ENCODE measurements at regions not wholly inside any gene's neighbourhood (a gene's known extent, or its start where the extent isn't known, plus 50 kb on each side); places are given as distances from the start of the nearest gene placed in this dataset.

- DNase-seq: no peak
These were observed 140.4 kb upstream of the NPVF start for GRCh38 chr7:25368599-25369201.

GRCh38 chr7:25369786-25370185, 141.5 kb upstream of the NPVF start:
- DNase-seq: no peak

- DNase-seq: no peak
These were observed 143.7 kb upstream of the NPVF start for GRCh38 chr7:25371972-25372371.

DNA sequence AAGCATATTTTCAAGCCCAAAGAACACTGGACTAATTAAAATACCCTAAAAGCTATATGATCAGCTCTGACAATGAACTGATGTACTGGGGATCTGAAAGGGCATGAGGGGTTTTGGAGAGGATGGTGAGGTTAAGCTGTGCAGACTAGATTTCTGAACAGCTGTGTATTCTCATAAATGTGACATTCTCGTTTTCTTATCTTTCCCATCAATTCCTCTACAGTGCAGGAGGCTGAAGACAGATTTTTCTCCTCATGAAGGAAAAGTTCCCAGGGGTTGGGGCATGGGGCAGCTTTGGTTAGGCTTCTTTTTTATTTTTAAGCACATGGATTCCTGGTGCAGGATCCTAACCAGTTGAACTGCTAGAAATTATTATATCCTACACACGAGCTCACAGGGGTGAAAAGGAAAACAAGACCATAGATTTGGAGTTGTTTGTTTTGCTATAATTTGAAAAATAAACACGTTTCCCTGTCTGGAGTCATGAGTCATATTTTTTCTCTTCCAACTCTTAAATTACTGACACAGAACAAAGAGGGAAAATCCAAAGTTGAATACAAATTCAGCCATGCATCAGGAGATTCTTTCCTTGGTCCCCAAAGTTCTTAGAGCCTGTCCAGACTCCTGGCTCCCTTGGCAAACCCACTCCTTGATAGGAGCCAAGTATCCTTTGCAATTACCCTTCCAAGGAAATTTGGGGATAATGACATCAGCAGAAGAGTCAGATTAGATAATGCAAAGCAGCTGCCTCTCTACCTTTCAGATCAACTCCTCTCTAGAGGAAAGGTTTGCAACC, 147.7 kb upstream of the NPVF start:
- DNase-seq: no peak

DNA sequence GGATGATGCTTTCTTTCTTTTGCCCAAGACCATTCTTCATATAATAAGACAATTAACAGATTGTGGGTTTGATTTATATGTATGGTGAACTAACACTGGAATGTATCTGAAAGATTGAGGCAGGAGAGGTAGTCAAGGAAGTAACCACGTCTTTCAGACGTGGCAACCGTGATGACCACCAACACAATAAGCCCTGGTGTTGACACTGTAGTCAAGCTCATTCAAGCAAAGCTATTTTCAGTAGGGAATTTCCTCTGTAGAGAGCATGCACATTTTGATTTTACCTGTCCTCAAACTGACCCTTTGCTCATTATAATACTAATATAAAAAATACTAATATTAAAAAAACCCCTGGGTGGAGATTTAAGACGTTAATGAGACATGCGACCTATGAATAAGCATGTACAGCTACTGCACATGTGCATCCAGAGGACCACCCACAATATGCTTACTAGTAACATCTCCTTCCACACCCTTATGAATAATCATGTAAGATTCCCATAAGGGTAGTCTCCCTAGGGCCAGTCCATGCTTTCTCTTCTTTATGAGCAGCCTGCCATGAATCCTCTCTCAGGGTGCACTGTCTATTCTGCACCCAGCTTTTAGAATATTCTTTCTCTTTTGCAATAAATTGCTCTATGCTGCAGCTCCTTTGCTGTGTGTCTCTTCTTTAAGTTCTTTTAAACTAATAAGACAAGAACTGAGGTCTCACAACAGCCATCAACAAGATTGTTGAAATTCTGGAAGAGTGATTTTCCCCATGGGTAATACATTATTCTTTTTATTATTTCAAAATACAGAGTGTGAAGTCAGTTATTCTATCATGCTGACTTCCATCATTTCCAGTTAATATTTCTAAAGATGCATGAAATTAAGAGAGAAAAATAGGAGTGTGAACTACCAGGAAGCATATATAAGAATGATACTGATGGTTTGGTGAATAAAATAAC, 151.3 kb upstream of the NPVF start:
- no peak for DNase-seq

GRCh38 chr7:25381818-25382589, 153.7 kb upstream of the NPVF start:
- no peak for DNase-seq

DNA sequence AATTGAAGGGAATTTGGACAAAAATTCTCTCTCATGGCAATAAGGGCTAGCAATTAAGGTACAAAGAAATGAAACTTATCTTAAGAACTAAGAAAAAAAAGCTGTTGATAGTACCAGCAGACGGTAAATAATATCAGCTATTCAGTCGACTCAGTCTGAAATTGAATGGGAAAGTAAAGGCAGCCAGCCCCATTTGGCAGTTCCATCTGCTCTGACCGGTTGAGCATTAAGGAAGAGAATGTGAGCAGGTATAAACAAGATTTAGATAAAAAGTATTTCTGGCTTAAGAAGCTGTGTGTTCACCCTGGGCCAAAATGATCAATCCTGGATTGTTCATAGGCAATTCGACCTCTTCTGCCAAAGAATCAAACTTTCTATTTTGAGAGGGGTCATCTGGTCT, 154.6 kb upstream of the NPVF start:
- no peak for DNase-seq

GRCh38 chr7:25383402-25383801, 155.1 kb upstream of the NPVF start:
- no peak for DNase-seq

DNA sequence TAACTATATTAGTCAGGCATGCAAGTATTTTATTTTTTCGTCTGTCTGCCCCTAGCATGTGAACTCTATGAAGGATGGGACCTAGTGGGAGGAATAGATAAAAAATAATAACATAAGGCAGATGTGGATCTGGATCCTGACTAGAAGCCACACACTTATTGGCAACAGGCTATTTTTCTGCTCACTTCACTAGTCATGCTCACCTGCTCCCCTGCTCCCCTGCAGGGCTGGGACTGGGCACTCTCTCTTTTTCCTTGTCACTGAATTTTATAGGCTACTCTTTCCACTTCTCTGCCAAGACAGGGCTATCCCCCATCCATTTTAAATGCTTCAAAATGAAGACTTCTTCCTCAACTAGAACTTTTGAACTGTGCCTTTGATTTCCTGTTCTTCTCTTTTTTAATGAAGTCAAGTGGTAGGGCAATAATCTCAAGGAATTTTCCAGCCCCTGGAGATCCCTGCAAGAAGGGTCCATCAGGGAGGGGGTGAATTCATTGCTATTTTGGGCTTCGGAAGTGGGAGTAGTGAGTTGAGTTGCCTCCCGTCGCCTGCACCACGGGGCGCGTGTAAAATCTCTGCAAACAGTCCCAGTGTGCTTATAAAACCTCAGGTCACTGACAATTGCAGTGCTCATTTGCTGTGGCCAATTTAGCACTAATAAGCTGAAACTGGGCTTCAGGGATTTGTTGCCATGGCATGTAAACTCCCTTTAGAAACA, 156.7 kb upstream of the NPVF start:
- DNase-seq: no peak

GRCh38 chr7:25385506-25386136, 157.3 kb upstream of the NPVF start:
- no peak for DNase-seq

GRCh38 chr7:25386311-25386744, 158.0 kb upstream of the NPVF start:
- DNase-seq: no peak

DNA sequence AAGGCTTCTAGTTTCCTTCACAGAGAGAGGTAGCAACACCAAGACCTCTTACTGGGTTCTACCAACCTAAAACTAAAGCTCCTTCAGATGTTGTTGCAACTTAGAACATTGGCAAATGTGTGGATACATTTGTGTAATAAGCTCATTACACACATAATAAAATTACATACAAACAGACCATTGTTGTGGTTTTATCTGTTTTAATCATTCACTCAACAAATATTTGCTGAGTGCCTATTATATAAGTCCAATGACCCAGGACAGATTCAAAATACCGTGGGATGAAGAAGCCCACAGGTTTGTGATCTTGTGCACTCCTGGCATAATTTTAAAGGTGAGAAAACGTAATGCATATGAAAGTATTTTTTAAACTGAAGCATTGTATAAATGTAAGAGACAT, 160.4 kb upstream of the NPVF start:
- no peak for DNase-seq

DNA sequence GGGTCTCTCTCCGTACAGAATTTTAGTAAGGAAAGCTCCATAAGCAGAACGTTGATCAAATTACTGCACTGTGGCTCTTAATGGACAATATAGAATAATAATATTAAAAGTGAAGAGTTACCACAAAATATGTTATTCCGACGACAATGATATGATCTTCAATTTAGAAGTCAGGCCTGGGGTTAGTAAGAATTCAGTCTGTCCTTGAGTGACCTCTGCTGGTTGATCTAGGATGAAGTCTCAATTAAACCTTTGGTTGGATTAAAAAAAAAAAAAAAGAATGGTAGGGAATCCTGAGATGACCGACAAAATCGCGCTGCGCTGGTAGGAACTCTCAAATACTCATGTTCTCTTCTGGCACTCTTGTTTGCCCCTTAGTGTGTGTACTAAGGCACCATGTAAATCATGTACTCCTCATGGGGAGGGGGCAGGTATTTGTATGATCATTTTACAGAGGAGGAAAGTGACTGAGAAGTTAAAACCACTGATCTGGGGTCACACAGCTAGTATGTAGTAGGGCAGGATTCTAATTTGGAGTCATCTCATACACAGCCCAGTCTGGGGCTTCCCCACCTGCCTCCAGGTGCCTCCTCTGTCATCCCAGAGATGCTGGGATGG, 161.3 kb upstream of the NPVF start:
- no peak for DNase-seq

DNA sequence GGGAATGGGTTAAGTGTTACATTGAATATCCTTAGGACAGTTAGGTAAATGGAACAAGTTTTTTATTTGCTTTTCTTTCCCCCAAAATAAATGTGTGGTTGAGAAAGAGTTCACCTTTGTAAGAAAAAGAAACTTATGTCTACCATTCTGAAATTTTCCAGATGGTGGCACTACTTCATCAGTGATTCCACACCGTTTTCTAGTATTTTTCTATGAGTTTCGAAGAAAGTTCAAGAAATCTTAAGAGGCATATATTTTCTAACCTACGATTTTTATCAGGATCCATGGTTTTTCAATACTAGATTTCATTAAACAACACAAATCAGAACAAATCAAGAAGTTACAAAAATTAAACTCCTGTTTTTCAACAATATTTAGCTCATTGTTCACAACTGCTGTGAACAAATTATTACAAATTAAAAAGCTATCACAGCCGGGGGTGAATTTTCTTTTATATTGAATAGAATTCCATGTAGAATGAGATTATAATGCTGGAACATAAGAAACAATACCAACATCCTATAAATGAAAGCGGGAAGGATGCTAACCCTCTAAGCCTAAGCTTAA, 163.1 kb upstream of the NPVF start:
- DNase-seq: no peak

GRCh38 chr7:25391961-25392587, 163.8 kb upstream of the NPVF start:
- DNase-seq: no peak

GRCh38 chr7:25392588-25393338, 164.5 kb upstream of the NPVF start:
- no peak for DNase-seq

GRCh38 chr7:25395976-25396375, 167.7 kb upstream of the NPVF start:
- DNase-seq: no peak

DNA sequence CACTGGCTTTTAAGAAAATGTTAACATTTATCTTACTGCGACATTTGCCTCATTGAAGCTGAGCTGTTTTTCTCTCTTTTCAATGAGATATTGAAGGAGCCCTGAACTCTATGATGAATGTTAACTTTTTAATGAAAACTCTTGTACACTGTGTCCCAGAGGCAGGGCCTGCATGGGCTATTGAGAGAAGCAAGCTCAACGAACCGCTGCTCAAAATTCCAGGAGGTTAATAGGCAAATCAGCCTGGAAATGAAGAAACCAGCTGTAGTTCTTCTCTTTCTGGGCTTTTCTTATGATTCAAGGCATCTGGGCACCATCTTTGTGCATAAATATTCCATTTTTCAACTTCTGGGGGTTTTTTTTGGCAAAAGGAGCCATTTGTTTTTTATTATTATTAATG, 168.4 kb upstream of the NPVF start:
- DNase-seq: no peak

DNA sequence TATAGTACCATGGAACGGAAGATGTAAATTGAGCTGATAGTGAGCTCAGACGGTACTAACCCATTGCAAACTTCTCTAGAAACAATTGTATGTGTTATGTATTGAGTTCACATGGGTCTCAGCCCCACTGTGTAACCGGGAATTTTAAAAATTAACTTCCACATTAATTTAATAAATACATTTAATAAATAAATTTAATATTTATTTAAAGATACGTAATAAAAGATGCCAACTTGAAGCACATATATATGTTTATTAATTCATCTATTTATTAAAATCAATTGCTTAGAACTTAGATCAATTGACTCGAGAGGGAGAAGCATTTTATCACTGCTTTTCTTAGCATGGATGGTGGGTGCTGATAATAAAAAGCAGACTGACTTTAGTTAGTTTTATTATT, 170.1 kb upstream of the NPVF start:
- no peak for DNase-seq
